ENCODE measurements at regions not wholly inside any gene's neighbourhood (a gene's known extent, or its start where the extent isn't known, plus 50 kb on each side); places are given as distances from the start of the nearest gene placed in this dataset.

DNA sequence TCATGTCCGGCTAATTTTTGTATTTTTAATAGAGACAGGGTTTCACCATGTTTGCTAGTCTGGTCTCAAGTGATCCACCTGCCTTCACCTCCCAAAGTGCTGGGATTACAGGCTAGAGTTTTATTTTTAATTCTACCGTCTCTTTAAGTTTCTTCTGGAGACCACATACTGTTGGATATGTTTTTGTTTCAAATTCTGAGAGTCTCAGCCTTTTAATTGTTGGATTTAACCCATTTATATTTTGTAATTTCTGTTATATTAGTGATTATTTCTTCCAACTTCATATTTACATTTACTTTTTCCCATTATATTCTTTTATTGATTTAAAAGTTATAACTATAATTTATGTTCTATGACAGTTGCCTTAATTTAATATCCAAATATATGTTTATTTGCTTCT, 139.4 kb downstream of the BMS1 start:
- H3K36me3 Mint-ChIP-seq (ENCODE audit: low read depth): peaks cover 7% of the 10 kb centered on the region
- no peak overlapping the region for H3K4me3 Mint-ChIP-seq
- peaks cover 12% of the 10 kb centered on the region for H3K27me3 Mint-ChIP-seq (ENCODE audit: low read depth)
- H3K4me1 Mint-ChIP-seq (ENCODE audit: low read depth): peaks cover 13% of the 10 kb centered on the region
- ATAC-seq: no peak
- H3K9me3 Mint-ChIP-seq (ENCODE audit: insufficient read depth): peaks cover 6% of the 10 kb centered on the region
- ChIA-PET POLR2A (no interaction called here), CTCF (no interaction called here)
- no peak for DNase-seq
- no peak overlapping the region for H3K27ac Mint-ChIP-seq

DNA sequence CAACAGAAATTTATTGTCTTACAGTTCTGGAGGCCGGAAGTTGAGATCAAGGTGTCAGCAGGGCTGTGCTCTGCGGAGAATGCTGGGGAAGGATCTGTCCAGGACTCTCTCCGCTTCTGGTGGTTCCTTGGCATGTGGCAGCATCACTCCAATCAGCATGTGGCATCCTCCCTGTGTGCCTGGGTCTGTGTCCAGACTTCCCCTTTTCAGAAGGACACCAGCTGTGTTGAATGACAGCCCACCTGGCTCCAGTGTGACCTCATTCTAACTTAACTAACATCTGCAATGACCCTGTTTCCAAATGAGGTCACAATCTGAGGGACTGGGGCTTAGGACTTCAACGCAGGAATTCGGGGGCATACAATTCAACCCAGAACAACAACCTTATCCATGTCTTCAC, 141.9 kb downstream of the BMS1 start:
- no peak for ATAC-seq
- H3K36me3 Mint-ChIP-seq (ENCODE audit: low read depth): no peaks in the 10 kb centered on the region
- POLR2A ChIA-PET: no interaction called here
- H3K27me3 Mint-ChIP-seq (ENCODE audit: low read depth): peaks cover 12% of the 10 kb centered on the region
- no peak overlapping the region for H3K27ac Mint-ChIP-seq
- no peaks in the 10 kb centered on the region for H3K9me3 Mint-ChIP-seq (ENCODE audit: insufficient read depth)
- H3K4me3 Mint-ChIP-seq: no peak overlapping the region
- H3K4me1 Mint-ChIP-seq (ENCODE audit: low read depth): no peaks in the 10 kb centered on the region
- no peak for DNase-seq
- CTCF ChIA-PET: interaction anchor here (1.6 kb wide), 1 partner anchor 9 kb away, joined by 3 read pairs; no protein-coding TSS in a partner anchor

DNA sequence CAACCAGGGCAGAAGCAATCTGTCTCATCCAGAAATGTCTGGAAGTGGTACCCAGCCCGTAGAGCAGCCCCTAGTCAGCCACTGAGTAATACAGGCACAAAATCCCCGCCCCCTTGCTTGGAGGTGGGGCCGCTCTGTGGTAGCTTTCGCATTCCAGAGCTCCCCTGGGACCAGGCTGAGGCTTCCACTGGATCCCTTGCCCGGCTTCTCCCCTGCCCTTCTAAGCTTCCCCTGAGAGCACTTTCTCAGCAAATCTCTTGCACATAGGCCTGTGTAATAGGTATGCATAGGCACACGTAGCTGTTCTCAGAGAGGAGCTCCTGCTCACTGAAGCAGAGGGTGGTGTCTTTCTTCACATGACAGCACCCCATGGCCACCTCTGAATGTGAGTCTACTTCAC, 144.2 kb downstream of the BMS1 start:
- CTCF ChIA-PET: no interaction called here
- ATAC-seq (no peak), DNase-seq (no peak)
- no peak overlapping the region for H3K4me3 Mint-ChIP-seq
- H3K36me3 Mint-ChIP-seq (ENCODE audit: low read depth): no peaks in the 10 kb centered on the region
- H3K27ac Mint-ChIP-seq: no peak overlapping the region
- H3K27me3 Mint-ChIP-seq (ENCODE audit: low read depth): peaks cover 6% of the 10 kb centered on the region
- no peaks in the 10 kb centered on the region for H3K9me3 Mint-ChIP-seq (ENCODE audit: insufficient read depth)
- POLR2A ChIA-PET: interaction anchor here (0.5 kb wide), 1 partner anchor 1803 kb away, joined by 3 read pairs; no protein-coding TSS in a partner anchor
- H3K4me1 Mint-ChIP-seq (ENCODE audit: low read depth): no peaks in the 10 kb centered on the region

DNA sequence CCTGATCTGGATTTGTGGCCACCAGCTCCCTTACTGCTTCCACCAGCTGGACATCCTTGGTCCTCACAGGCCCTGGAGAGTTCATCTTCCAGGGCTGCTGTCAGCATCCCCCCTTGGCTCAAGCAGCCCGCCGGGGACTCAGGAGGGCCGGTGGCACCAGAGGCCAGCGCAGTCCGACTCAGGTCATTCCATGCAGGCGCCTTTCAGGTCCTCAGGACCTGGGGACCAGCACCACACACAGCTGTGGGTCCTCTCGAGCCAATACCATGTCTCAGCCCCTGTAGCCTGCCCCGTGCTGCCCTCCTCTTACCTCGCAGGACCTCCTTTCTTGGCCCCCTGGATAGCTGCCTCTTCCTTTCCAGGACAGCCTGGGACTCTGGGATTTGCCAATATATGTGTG, 145.5 kb downstream of the BMS1 start:
- ATAC-seq: no peak
- CTCF ChIA-PET: no interaction called here
- Mint-ChIP-seq H3K9me3 (ENCODE audit: insufficient read depth) (no peaks in the 10 kb centered on the region), H3K4me3 (no peak overlapping the region), H3K36me3 (ENCODE audit: low read depth) (no peaks in the 10 kb centered on the region), H3K27ac (peak overlapping the region; percentile 6), H3K27me3 (ENCODE audit: low read depth) (peaks cover 8% of the 10 kb centered on the region), H3K4me1 (ENCODE audit: low read depth) (peaks cover 2% of the 10 kb centered on the region)
- POLR2A ChIA-PET: interaction anchor here (0.5 kb wide), 1 partner anchor 146 kb away, joined by 3 read pairs; no protein-coding TSS in a partner anchor
- no peak for DNase-seq

DNA sequence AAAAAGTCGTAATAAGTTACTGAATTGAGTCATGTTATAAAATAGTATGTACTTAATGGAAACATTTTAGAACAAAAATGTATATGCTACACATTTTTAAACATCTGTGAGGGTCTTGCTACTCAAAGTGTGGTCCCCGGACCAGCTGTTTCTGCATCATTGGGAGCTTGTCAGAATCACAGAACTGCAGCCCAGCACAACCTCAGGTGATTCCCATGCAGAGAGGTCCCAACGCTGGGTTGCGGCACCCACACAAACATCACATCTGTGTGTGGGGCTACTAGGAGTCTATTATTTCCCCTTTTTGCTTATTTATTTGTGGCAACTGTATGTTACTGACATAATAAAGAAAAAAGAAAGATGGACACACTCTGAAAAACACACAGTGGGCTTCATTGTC, 146.6 kb downstream of the BMS1 start:
- Mint-ChIP-seq H3K27me3 (ENCODE audit: low read depth) (peaks cover 11% of the 10 kb centered on the region), H3K9me3 (ENCODE audit: insufficient read depth) (no peaks in the 10 kb centered on the region), H3K4me3 (no peak overlapping the region), H3K27ac (no peak overlapping the region), H3K4me1 (ENCODE audit: low read depth) (peaks cover 12% of the 10 kb centered on the region), H3K36me3 (ENCODE audit: low read depth) (no peaks in the 10 kb centered on the region)
- POLR2A ChIA-PET: no interaction called here
- DNase-seq (no peak), ATAC-seq (no peak)
- CTCF ChIA-PET: no interaction called here

DNA sequence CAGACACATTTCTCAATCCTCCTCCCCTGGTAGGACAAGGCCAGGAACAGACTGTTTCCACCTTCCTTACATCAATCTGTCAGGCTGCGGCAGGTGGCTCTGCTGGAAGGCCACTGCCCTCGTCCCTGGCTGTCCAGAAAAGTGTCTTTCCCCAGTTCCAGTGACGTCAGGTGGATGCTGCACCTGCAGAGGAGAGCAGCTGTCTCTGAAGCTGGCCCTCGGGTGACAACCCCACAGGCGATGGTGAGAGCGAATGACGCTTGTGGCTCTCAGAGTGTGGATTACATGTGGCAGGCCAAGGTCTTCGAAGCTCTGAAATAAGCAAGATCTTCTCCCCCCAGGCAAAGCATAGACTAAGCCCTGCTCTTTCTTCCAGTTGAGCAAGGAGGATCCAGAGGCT, 146.9 kb upstream of the RET start:
- Mint-ChIP-seq H3K9me3 (ENCODE audit: insufficient read depth) (no peaks in the 10 kb centered on the region), H3K27ac (no peak overlapping the region), H3K27me3 (ENCODE audit: low read depth) (peaks cover 11% of the 10 kb centered on the region), H3K36me3 (ENCODE audit: low read depth) (no peaks in the 10 kb centered on the region), H3K4me1 (ENCODE audit: low read depth) (peaks cover 12% of the 10 kb centered on the region), H3K4me3 (no peak overlapping the region)
- ATAC-seq (no peak), DNase-seq (no peak)
- ChIA-PET POLR2A (no interaction called here), CTCF (no interaction called here)

DNA sequence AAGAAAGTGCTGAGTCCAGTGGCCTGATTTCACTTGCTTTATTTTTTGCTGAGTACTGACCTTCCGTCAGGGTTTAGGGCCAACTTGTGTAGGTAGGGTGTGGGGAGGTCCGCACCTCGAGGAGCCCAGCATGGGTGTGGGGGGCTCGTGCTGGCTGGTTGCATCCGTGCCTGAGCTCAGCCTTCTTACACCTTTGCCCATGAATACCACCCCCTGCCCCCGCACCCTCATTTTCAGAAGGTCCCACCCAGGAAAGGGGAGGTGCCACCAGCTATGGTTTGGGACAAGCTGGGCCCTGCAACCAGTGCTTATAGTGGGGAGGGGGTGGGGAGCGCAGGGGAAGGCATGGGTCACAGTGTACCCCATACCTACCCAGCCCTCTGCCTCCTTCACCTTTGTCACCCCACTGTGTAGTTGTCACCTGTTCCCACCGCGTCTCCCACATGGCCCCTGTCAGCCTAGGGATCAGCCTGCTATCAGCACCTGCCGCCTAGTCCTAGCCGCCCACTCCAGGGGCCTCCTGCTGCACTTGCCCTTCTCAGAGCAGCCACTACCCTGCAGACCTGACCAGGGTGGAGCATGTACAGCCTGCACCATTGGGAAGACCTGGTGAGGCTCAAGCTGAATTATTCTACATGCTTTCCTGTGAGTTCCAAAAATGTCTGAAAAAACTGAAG, 146.2 kb upstream of the RET start:
- ChIA-PET POLR2A (no interaction called here), CTCF (no interaction called here)
- Mint-ChIP-seq H3K4me3 (no peak overlapping the region), H3K4me1 (ENCODE audit: low read depth) (peaks cover 12% of the 10 kb centered on the region), H3K36me3 (ENCODE audit: low read depth) (no peaks in the 10 kb centered on the region), H3K27ac (no peak overlapping the region), H3K27me3 (ENCODE audit: low read depth) (peaks cover 11% of the 10 kb centered on the region), H3K9me3 (ENCODE audit: insufficient read depth) (no peaks in the 10 kb centered on the region)
- ATAC-seq: no peak
- no peak for DNase-seq

DNA sequence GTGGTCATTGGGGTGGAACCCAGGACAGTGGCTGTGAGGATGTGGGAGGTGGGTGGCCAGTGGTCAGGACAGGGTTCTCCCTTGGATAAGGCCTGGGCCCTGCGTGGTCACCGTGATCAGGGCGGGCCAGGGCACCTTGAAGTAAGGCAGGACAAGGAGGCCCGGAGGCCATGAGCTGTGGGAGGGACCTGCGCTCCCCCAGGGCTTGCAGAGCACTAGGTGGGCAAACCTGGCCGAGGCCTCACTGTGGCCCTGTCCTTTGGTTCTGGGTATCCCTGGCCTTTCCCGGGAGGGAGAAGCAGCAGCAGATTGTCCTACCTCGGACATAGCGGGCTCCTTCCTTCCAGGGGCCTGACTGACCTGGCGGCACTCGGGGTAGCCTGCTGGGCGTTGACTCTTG, 144.8 kb upstream of the RET start:
- no peak for DNase-seq
- peaks cover 9% of the 10 kb centered on the region for H3K27me3 Mint-ChIP-seq (ENCODE audit: low read depth)
- POLR2A ChIA-PET: interaction anchor here (0.6 kb wide), 1 partner anchor 179 kb away, joined by 3 read pairs; no protein-coding TSS in a partner anchor

DNA sequence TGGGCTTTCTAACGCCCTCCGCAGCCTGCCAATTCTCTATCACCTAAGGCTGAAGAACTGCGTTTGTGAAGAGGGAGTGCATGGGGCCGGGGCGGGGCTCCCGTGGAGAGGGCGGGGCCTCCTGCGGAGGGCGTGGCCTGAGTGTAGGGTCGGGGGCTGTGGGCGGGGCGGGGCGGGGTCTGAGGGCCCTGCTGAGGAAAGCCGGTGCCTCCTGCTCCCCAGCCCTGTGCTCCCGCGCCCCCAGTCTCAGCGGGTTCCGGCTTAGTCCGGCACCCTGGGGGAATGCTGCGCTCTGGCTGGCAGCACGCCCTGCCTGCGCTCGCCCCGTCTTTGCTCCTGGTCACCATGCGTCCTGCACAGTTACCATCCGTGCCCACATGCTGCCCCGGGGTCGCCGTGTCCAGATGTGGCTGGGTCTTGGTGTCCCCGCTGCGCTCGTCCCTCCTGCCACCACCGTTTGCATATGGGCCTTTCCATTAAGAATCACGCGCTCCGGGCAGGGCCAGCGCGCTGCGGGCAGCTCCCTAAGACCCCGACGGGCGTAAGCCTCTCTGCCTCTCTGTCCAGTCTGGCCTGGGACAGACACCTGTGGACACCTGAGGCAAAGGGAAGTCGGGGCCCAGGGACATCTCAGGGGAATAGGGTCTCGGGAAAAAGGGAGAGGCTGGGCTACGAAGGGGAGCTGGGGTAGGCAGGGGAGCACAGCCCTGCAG, 144.0 kb upstream of the RET start:
- Mint-ChIP-seq H3K27ac (no peak overlapping the region), H3K36me3 (ENCODE audit: low read depth) (no peaks in the 10 kb centered on the region), H3K4me3 (peak overlapping the region; percentile 66), H3K9me3 (ENCODE audit: insufficient read depth) (no peaks in the 10 kb centered on the region), H3K4me1 (ENCODE audit: low read depth) (peaks cover 12% of the 10 kb centered on the region), H3K27me3 (ENCODE audit: low read depth) (peaks cover 9% of the 10 kb centered on the region)
- DNase-seq (peak; percentile 36), ATAC-seq (peak; percentile 48)
- POLR2A ChIA-PET: interaction anchor here (0.6 kb wide), 1 partner anchor 180 kb away, joined by 3 read pairs; no protein-coding TSS in a partner anchor
- CTCF ChIA-PET: interaction anchor here (1.2 kb wide), 1 partner anchor 9 kb away, joined by 3 read pairs; no protein-coding TSS in a partner anchor

More for the DNA sequence above, 144.8 kb upstream of the RET start:
- H3K4me1 Mint-ChIP-seq (ENCODE audit: low read depth): peaks cover 12% of the 10 kb centered on the region
- no peak overlapping the region for H3K27ac Mint-ChIP-seq
- no peak overlapping the region for H3K4me3 Mint-ChIP-seq
- H3K9me3 Mint-ChIP-seq (ENCODE audit: insufficient read depth): no peaks in the 10 kb centered on the region
- CTCF ChIA-PET: no interaction called here
- no peaks in the 10 kb centered on the region for H3K36me3 Mint-ChIP-seq (ENCODE audit: low read depth)
- no peak for ATAC-seq

DNA sequence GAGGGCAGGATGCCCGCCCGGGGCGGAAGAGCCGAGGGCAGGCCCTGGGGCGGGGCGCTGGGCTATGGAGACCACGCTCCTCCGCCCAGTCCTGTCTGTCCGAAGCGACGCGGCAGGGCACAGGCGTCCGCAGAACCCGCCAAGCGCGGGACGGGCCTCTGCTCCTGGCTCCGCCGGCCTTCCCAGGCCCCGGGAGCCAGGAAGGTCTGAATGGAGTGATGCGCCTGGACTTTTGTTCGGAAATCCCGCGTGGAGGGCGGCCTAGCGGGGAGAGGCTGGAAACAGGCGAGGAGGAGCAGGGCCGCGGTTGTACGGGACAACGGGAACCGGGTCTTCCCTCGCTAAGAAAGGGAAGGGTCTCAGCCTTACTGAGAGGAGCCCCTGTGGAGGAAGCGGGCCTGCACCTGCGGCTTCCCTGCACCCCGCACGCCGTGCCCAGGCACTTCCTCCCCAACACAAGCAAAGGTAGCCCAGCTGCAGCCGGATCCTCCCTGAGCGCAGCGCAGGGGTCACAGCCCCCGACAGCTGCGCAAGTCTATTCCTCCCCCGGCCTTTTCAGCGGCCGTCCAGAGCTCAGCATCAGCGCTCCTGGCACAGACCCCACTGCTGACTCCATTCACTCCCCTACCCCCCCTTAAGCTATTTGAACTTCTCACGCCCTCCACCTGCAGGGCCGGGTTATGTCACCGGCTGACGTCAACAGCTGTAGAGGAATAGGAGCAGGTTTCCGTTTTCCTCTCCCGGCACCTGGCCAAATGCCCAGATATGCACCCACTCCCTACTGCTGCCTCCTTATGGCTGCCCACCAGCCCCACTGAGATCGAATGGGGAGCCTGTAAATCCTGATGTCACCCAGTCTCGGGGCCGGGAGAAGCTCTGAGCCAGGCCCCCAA, 143.2 kb upstream of the RET start:
- Mint-ChIP-seq H3K4me1 (ENCODE audit: low read depth) (peaks cover 12% of the 10 kb centered on the region), H3K36me3 (ENCODE audit: low read depth) (no peaks in the 10 kb centered on the region), H3K9me3 (ENCODE audit: insufficient read depth) (no peaks in the 10 kb centered on the region), H3K4me3 (peak overlapping the region; percentile 66), H3K27me3 (ENCODE audit: low read depth) (peaks cover 9% of the 10 kb centered on the region), H3K27ac (no peak overlapping the region)
- ChIA-PET POLR2A (interaction anchor here (0.6 kb wide), 1 partner anchor 14 kb away, joined by 3 read pairs; no protein-coding TSS in a partner anchor), CTCF (interaction anchor here (1.1 to 1.2 kb wide), 2 partner anchors 10 to 269 kb away, joined by 3 read pairs; no protein-coding TSS in a partner anchor)
- ATAC-seq (peak; percentile 63), DNase-seq (peak; percentile 35)

DNA sequence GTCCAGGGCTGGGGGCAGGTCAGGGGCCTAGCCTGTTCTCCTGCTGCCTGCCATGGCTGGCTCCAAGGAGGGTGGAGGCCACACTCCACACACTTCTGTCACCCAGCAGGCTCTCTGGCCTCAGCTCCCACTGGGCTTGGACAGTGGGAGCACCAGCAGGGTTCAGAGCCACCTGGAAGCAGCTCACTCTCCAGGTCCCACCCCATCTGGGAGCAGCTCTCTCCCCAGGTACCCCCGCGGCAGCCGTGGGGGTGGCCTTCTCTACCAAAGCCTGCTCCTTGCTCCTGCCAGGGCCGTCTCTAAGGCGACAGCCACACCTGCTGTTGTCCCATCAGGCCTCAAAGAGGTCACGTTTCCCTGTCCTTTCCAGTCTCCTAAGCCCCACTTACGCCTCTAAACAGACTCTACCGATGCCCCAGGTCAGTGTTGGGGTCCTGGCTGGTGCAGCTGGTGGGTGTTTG, 142.5 kb upstream of the RET start:
- DNase-seq (no peak), ATAC-seq (no peak)
- peak overlapping the region; percentile 66 for H3K4me3 Mint-ChIP-seq
- H3K9me3 Mint-ChIP-seq (ENCODE audit: insufficient read depth): no peaks in the 10 kb centered on the region
- no peaks in the 10 kb centered on the region for H3K36me3 Mint-ChIP-seq (ENCODE audit: low read depth)
- H3K27me3 Mint-ChIP-seq (ENCODE audit: low read depth): peaks cover 9% of the 10 kb centered on the region
- H3K27ac Mint-ChIP-seq: no peak overlapping the region
- POLR2A ChIA-PET: interaction anchor here (0.6 kb wide), 1 partner anchor 14 kb away, joined by 3 read pairs; no protein-coding TSS in a partner anchor
- peaks cover 12% of the 10 kb centered on the region for H3K4me1 Mint-ChIP-seq (ENCODE audit: low read depth)
- CTCF ChIA-PET: interaction anchor here (1.1 to 1.2 kb wide), 2 partner anchors 11 to 268 kb away, joined by 3 read pairs; no protein-coding TSS in a partner anchor

Data from activated CD8-positive, alpha-beta T cell treated with anti-CD3 and anti-CD28 coated beads, Interleukin-2, amount 10 ng/mL, durations not matched to agents 7 days and 5 days (primary cell).